HG03469 (cell line): ENCODE measurements at regions not wholly inside any gene's neighbourhood (a gene's known extent, or its start where the extent isn't known, plus 50 kb on each side); places are given as distances from the start of the nearest gene placed in this dataset.
"Not testable (repeated sequence)": the region's sequence is repeated elsewhere in the genome, so short reads cannot be mapped to it uniquely, and the experiment has no call there.

Experiments used
- ATAC-seq: cut with Tn5 transposase; IDR thresholded peaks from one replicate; pipeline ENCODE4 v1.9.1; 2021; ENCODE audit warnings: mild to moderate bottlenecking, moderate library complexity, moderate number of reproducible peaks; ENCODE audit not compliant: unreplicated experiment

DNA sequence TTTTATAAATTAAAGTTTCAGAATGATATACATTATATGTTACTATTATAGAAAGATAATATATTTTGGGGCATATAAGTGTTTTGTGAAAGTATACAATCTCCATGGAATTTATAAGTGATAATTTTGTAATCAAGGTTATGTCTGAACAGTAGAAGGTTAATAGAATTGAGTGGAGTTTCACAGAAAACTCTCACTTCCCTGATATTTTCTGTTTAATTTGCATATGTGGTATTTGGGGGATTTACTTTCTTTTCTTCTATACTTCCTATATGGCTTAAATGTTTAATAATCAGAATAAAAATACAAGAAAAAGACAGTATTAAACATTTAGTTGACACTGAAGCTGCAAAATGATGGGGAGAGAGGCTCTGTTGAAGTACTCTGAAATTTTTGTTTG lies 848.5 kb downstream of the DACH1 start:
- ATAC-seq = no peak

DNA sequence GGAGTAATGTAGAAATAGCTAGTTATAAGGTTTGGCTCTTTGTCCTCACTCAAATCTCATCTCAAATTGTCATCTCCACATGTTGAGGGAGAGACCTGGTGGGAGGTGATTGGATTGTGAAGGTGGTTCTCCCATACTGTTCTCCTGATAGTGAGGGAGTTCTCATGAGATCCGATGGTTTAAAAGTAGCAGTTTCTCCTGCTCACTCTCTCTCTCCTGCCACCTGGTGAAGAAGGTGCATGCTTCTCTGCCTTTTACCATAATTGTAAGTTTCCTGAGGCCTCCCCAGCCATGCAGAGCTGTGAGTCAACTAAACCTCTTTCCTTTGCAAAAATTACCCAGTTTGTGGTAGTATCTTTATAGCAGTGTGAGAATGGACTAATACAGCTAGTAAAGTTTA lies 849.4 kb downstream of the DACH1 start:
- ATAC-seq = no peak

DNA sequence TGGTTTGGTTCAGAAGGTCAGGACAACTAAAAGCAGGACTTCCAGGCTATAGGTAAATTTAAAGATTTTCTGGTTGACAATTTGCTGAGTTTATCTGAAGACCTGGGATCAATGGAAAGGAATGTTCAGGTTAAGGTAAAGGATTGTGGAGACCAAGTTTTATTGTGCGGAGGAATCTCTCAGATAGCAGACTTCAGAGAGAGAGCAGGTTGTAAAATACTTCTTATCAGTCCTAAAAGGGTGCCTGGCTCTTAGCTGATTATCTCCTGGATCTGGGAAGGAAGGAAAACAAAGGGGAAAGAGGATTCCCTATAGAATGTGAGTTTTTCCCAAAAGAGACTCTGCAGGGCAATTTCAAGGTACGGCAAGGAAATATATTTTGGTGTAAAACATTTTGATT lies 851.5 kb downstream of the DACH1 start:
- ATAC-seq = no peak

DNA sequence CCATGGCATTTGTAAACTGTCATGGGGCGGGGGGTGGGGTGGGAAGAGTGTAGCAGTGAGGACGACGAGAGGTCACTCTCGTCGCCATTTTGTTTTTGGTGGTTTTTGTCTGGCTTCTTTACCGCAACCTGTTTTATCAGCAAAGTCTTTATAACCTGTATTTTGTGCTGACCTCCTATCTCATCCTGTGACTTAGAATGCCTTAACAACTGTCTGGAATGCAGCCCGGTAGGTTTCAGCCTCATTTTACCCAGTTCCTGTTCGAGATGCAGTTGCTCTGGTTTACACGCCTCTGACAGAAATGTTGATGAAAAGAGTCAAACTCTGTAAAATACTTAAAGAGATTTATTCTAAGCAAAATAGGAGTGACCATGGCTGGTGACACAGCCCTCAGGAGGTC lies 852.0 kb downstream of the DACH1 start:
- no peak for ATAC-seq

DNA sequence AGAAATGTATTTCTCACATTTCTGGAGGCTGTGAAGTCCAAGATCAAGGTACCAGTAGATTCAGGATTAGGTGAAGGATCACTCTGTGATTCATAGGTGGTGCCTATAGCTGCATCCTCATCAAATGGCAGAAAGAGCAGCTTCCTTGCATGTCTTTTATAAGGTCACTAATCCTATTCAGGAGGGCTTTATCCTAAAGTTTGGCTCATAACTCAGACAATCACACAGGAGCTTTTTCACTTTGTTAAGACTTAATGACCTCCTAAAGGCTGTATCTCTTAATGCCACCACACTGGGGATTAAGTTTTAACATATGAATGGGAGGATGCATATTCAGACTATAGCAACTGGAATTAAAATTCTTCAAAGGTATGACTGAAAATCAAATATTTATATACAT lies 861.1 kb downstream of the DACH1 start:
- no peak for ATAC-seq

DNA sequence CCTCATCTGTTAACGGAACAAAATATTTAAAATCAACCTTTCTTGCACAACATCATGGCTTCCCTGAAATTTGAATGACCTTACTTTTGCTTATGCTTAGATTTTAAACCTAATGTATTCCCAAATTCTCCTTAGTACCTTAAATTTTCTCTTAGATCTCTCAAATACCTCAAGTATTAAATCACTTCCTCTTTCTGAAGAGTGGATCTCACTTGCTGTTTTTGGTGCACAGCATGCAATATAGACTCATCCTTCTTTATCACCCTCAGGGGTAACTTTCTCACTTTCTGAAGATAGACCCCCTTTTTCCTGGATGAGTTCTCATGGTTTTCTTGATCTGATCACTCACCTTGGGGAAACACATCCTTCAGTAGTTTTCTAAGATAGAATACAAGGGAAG lies 871.7 kb downstream of the DACH1 start:
- no peak for ATAC-seq

DNA sequence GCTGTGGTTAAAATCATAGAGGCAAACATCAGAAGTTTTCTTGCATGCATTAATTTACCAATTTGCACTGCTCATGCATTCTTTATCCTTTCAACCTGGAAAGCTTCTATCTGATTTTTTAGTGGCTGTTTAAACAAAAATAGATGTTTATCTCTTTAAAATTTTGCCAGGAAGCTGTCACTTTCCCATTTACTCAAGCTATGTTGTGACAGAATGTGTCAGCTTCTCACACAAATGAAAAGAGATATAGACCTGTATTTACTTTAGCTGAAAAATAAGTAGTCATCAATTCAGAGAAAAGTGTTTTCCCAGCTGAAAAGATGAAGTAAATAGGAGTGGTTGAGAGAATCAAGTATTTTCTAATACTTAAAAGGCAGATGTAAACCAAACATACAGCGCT lies 872.8 kb downstream of the DACH1 start:
- no peak for ATAC-seq

DNA sequence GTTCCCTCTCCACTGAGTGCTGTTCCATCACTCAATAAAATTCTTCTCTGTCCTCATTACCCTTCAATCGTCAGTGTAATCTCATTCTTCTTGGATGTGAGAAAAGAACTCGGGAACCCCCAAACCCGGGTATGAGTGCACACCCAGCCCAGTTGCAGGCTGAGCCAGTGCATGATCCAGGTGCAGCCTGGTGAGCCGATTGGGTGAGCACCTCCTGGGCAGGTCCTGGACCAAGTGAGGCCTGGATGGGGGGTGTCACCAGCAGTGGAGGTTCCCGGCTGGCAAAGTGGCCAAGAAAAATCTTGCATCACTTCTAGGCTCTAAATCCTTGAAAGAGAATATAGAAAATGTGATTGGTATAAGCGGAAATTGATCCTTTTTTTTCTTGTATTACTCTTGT lies 878.8 kb upstream of the KLHL1 start:
- no peak for ATAC-seq

DNA sequence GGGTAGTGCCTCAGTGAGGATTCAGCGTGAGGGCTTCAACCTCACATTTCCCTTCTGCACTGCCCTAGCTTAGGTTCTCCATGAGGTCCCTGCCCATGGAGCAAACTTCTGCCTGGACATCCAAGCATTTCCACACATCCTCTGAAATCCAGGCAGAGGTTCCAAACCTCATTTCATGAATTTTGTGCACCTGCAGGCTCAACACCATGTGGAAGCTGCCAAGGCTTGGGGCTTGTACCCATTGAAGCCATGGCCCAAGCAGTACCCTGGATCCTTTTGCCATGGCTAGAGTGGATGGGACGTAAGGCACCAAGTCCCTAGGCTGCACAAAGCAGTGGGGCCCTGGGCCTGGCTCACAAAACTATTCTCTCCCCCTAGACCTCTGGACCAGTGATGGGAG lies 877.1 kb upstream of the KLHL1 start:
- ATAC-seq = no peak

DNA sequence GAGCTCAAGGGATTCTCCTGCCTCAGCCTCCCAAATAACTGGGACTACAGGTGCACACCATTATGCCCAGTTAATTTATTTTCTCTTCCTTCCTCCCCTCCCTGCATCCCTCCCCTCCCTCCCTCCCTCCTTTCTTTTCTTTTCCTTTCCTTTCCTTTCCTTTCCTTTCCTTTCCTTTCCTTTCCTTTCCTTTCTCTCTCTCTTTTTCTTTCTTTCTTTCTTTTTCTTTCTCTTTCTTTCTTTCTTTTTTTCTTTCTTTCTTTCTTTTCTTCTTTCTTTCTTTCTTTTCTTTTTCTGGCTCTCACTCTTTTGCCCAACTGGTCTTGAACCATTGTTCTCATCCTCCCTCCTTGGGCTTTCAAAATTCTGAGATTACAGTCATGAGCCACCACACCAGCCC lies 873.0 kb upstream of the KLHL1 start:
- not testable (repeated sequence) for ATAC-seq

DNA sequence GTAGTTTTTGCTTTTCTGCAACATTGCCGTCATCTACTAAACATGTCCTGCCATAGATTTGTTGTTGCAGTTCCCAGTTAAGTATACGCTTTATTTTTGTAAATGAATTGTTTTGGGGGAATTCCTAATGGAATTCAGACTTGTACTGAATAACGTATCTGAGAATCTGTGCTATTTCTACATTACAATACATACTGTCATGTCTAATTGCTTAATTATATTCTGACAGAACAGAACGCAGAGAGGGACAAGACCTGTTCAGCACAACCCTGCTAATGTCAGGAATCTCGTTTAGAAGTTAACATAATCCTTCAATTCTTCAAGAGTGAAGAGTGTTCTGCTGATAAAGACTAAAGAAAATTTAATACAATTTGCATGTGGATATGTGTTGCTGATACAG lies 861.1 kb upstream of the KLHL1 start:
- no peak for ATAC-seq

DNA sequence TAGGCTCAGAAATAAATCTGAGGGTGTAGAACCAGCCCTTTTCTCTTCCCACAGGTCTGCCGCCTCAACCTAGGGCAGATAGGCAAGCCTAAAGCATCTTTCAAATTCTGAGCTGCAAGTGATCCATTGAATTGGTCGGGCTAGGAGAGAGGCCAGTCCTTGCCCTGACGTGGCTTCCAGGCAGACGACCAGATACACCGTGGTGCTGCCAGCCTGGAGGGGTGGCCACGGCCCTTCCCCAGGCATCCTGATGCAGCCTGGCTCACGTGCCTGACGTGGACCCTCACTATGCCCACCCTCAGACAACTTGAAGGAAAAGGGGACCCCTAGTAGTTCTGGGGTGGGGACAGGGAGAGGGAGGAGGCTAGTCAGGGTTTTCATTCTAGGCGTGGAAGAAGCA lies 859.3 kb upstream of the KLHL1 start:
- ATAC-seq = no peak

DNA sequence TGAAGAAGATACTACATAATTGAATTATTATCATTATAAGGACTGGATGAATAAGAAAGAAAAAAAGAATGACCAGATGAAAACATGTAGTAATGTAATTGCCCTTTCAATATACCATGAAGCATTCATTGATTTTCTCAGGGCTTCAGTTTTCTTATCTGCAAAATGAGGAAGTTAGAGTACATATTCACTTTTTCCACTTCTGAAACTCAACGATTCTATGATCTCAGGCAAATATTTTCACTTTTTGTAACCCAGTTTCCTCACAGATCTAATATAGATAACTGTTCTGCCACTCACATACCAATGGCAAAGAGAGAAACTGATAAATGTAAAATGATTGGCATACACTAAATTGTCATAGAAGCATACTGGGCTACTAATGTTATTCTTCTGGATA lies 856.6 kb upstream of the KLHL1 start:
- ATAC-seq = no peak

DNA sequence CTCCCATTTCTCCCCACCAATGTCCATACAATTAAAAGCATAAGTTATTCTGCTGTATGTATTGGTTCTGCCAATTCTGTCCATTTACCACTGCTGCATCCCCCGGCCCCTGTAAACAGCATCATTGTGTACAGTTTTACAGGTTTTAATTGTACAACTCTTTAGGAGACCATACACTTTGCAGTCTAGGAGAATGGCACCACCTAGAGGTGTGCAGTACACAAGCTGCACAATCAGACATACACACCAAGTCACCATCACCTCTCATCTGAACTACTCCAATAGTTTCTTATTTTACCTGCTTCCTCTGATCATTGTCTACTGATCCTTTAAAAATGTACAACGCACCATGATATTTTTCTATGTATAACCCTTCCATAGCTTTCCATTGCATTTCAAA lies 855.9 kb upstream of the KLHL1 start:
- ATAC-seq = no peak

DNA sequence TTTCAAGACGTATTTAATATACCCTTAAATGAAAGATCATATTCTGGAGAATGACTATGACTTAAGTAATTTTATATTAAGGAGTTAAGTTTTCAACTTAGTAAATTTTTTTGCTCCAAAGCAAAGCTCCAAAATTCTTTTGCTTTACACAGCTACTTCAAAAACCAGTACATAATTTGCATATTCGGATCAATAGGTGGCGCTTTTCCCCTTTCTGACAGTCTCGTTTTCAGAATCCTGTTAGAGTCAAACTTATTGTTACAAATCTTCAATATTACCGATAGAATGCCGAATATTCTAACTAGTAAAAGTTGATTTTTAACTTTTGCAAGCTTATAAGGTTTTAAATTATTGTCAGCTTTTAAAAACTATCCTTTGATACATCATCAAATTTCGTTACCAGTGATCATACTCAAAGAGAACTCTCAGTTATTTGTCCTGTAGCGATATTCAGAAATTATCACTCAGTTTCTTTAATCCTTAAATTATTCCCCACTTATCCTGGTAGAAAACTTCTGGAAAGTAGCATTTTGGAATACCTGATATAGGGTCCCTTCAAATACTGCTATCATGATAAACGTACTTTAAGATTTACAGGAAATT lies 852.7 kb upstream of the KLHL1 start:
- peak; percentile 39 for ATAC-seq

DNA sequence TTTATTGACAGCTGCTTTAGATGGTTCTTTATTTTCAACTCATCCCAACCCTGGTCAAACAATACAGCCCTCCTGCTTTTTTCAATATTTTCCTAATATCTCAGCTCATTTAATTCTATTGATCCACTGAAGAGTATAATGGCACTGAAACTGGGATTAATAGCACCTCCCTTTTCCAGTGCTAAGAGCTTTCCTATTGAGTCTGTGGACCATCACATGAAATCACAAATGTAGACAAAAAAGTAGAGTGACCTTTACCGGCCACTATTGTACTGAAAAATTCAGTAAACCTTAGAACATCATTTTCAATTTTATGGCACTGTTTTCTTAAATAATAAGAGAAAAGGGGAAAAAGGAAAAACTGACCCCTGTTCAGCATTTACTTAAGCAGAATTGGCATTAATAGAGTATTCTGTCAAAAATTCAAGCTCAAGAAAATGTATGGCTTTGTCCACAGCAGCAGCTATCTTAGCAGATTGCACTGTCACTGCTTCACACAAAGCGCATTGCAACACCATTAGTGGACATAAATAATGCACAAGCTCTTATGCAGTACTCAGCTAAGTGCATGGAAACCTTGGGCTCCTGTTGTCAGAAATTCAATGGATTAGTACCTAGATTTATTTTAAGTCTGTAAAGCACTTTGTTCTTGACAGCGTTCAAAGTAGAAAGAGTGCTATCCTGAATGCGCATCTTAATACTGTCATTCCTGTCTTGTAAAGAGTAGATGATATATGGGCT lies 851.0 kb upstream of the KLHL1 start:
- ATAC-seq = no peak

DNA sequence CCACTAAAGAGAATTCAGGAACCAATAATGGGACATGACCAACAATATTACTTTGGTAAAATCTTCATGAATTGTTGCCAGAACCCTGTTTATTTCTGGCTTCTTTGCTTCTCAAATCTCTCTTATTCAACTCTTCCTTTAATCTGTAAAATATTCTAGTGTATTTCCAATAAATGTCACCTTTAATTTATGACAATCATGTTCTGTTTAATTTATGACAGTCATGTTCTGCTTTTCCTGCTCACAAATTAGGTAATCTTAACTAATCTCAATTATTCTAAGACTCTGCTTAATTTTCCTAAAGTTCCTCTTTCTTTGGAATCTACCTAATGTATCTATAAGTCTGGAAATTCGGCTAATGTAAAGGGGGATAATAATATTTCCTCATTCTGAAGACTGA lies 847.6 kb upstream of the KLHL1 start:
- ATAC-seq = no peak

DNA sequence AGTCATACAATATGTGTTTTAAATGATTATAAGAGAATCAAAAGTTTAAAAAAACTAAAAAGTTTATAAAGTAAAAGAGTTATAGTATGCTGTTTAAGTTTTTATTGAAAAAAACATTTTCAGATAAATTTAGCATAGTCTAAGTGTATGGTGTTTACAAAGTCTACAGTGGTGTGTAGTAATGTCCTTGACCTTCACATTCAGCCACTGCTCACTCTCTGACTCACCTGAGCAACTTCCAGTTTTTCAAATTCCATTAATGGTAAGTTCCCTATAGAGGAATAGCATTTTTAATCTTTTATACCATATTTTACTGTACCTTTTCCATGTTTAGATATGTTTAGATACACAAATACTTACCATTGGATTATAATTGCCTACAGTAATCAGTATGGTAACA lies 842.4 kb upstream of the KLHL1 start:
- ATAC-seq = no peak

DNA sequence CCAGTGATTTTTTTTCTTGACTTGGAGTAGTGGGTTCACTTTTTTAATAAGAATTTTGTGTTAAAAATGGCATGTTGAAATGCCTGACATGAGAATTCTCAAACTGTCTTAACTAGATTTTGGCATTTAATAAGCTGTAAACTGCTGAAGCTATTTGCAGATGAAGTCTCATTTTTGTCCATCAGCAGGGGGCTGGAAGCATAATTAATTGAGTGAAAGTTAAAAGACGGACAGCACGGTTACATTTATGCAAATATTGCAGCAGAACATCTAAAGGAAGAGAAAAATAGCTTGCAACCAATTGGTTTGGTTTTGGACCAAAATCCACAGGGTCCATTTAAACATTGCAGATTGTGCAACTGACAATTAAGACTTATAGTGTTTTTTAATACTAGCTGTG lies 837.3 kb upstream of the KLHL1 start:
- ATAC-seq = no peak

DNA sequence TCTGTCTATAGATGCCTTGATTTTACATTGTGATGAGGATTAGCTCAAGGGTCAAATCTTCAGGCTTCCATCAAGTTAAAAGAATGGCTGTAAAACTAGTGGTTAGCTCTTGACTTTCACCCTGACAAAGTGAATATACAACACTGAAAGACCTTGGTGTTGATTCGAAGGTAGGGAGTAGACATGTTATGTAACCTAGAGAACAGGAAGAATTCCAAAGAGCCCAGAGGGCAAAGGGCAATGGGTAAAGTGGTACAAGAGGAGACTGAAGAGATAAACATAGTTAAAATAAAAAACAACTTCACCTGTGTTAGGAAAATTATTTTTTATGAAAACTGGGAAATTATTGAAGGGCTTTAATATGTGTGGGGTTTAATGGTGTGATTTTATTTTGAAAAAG lies 833.2 kb upstream of the KLHL1 start:
- no peak for ATAC-seq

DNA sequence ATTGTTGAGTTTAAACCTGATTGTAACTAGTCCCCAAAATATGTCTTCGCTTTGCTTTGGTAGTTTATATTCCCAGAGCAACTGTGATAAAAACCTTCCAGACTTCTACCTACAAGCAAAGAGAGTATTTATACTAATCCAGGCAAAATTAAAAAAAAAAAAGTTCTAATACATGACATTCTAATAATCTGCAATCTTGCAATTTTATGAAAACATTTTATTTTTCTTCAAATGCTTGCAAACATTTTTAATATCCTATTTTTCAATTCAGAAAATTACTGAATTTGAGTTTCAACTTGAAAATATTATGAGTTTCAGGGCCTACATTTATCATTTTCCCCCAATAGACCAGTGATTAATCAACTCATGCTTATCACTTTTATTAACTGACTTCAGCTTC lies 830.2 kb upstream of the KLHL1 start:
- no peak for ATAC-seq

DNA sequence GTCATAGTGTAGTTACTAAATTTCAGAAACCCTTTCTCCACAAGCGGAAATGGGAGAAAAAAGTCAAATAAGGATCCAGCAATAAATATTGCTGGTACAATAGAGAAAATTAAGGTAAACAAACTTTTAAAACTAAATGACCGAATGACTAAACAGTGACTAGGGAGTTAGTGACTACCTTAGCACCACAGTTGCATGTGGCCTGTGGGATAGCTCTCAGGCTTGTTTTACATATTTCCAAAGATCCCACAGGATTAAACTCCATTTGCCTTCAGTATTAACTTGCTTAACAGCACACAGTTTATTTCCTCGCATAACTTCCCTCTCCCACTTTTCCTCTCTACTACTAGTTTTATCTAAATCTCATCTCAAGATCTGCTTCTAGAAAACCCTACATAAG lies 824.3 kb upstream of the KLHL1 start:
- ATAC-seq = no peak
